SJSA1 (cell line): ENCODE measurements at regions not wholly inside any gene's neighbourhood (a gene's known extent, or its start where the extent isn't known, plus 50 kb on each side); places are given as distances from the start of the nearest gene placed in this dataset.

Source experiments
- DNase-seq, 2 experiments: peaks; one replicate each; pipeline ENCODE4 v3.0.0-alpha.2; 2015 to 2020; ENCODE audit warnings: low spot score in 2 of 2, low read depth in 1 of 2
- H3K27ac ChIP-seq: fragments of 250-450 bp; sonication (Bioruptor Pico); 2 replicates; pipeline ENCODE4 v1.5.1; 2020; ENCODE audit warnings: mild to moderate bottlenecking, moderate library complexity
- H3K27me3 ChIP-seq: fragments of 250-450 bp; sonication (Bioruptor Pico); replicated peaks from 2 replicates; pipeline ENCODE4 v1.5.1; 2020; ENCODE audit warnings: mild to moderate bottlenecking, moderate library complexity
- H3K36me3 ChIP-seq: fragments of 250-450 bp; sonication (Bioruptor Pico); 2 replicates; pipeline ENCODE4 v1.5.1; 2020; ENCODE audit warnings: mild to moderate bottlenecking
- H3K4me1 ChIP-seq: fragments of 250-450 bp; sonication (Bioruptor Pico); replicated peaks from 2 replicates; pipeline ENCODE4 v1.6.1; 2021; ENCODE audit warnings: mild to moderate bottlenecking
- H3K4me3 ChIP-seq: fragments of 250-450 bp; sonication (Bioruptor Pico); 2 replicates; pipeline ENCODE4 v1.5.1; 2020; ENCODE audit warnings: mild to moderate bottlenecking
- H3K9me3 ChIP-seq: fragments of 250-450 bp; sonication (Bioruptor Pico); replicated peaks from 2 replicates; pipeline ENCODE4 v1.5.1; 2020; ENCODE audit warnings: mild to moderate bottlenecking

DNA sequence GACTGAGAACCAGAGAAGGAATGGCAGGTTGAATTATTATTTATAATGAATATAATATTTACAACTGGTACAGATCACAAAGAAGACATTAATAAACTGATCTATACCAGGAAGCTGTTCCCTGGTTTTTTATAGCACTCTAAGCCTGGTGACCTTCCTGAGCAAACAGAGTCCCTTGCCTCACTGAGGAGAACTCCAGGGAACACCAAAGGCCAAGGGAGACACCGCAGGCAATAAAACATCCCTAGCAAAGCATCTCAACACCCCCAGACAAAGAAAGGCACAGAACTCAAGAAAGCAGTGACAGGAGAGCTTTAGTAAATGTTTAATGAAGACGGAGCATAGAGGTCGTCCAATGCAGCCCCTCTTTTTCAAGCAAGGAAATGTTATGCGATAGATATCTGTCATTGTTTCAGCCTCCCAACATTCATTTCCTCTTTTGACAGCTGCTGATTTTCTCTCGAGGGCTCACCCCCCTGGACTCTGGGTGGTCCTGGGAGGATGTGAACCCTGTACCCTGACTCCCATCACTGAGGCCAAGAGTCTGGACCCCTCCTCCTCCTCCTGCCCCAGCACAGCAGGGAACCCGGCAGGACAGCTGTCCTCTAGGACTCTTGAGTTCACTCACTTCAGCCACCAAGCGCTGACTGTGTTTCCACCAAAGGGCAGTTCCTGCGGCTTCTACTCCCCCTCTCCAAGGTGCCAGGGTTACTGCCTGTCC lies 342.5 kb upstream of the GATB start:
- H3K9me3 ChIP-seq: no peaks in the 10 kb centered on the region
- no peak overlapping the region for H3K27ac ChIP-seq
- peaks cover 20% of the 10 kb centered on the region for H3K4me1 ChIP-seq
- H3K4me3 ChIP-seq: no peak overlapping the region
- no peak for DNase-seq
- no peaks in the 10 kb centered on the region for H3K36me3 ChIP-seq
- no peaks in the 10 kb centered on the region for H3K27me3 ChIP-seq

DNA sequence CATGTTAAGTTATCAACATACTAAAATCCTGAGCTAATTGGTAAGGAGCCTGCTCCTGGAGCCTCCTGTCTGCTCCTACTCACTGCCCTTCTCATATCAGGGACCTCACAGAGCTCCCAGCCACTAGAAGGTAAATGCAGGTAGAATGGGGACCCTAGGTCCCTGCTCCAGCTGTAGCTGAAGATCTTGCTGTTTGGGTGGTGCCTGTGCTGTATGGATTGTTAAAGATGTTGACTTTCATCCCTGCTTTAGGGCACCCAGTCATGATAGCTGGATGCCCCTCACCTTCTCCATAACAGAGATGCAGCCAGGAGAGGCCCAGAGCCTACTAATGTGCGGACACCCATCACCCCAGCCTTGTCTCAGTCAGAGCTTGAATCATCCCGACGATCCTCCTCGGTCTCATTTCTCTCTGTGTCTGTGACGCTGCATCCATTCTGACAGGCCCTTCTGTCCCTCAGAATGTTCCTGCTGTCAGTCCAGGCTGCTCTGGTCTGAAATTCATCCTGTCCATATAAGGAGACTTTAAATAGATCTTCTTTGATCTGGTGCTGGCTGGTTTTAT lies 341.7 kb upstream of the GATB start:
- no peak overlapping the region for H3K27ac ChIP-seq
- H3K4me1 ChIP-seq: peaks cover 20% of the 10 kb centered on the region
- no peaks in the 10 kb centered on the region for H3K9me3 ChIP-seq
- no peak overlapping the region for H3K4me3 ChIP-seq
- H3K36me3 ChIP-seq: no peaks in the 10 kb centered on the region
- no peak for DNase-seq
- H3K27me3 ChIP-seq: no peaks in the 10 kb centered on the region

GRCh38 chr4:152101556-152102435 lies 341.0 kb upstream of the GATB start:
- no peaks in the 10 kb centered on the region for H3K36me3 ChIP-seq
- DNase-seq: peak in 1 of 2 experiments; percentile 40
- no peak overlapping the region for H3K27ac ChIP-seq
- no peak overlapping the region for H3K4me3 ChIP-seq
- no peaks in the 10 kb centered on the region for H3K27me3 ChIP-seq
- H3K4me1 ChIP-seq: peaks cover 18% of the 10 kb centered on the region
- H3K9me3 ChIP-seq: no peaks in the 10 kb centered on the region

DNA sequence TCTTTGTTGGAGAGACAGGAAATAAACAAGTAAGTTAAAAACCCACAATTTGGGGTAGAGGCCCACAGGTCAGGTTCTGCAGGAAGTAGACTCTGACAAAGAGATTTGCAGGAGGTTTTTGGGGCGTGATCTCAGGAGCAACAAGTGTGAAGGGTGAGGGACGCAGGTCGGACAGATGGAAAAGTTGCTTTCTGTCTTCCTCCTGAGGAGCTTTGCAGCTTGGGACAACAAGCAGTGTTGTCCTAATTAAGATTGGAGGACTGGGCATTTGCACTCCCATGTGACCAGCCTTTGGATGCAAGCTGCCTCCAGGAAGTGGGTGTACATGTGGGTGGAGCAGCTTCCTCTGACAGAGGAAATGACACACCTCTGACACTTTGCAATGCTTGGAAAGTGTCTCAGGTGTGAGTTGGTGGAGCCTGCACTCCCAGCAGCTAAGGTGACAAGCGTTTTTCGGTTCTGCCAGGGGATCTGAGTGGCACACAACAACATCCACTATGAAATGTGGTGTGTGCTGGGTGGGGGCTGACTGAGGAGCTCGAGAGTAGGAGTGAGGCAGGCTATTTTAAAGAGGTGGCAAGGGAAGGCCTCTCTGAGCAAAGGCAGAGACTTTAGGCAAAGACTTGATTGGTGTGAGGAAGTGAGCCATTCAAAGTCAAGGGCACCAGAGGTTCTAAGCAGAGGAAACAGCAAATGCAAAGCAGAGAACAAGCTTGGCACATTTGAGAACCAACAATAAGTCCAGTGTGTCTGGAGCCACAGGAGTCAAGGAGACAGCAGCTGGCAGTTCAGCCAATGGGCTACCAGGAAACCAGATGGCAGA lies 339.8 kb upstream of the GATB start:
- no peak overlapping the region for H3K4me3 ChIP-seq
- no peaks in the 10 kb centered on the region for H3K9me3 ChIP-seq
- H3K27ac ChIP-seq: no peak overlapping the region
- DNase-seq: no peak
- H3K4me1 ChIP-seq: peaks cover 9% of the 10 kb centered on the region
- H3K36me3 ChIP-seq: no peaks in the 10 kb centered on the region
- H3K27me3 ChIP-seq: no peaks in the 10 kb centered on the region

GRCh38 chr4:152099981-152100378 lies 339.2 kb upstream of the GATB start:
- peaks cover 6% of the 10 kb centered on the region for H3K4me1 ChIP-seq
- no peaks in the 10 kb centered on the region for H3K9me3 ChIP-seq
- no peaks in the 10 kb centered on the region for H3K36me3 ChIP-seq
- H3K27me3 ChIP-seq: no peaks in the 10 kb centered on the region
- H3K27ac ChIP-seq: no peak overlapping the region
- H3K4me3 ChIP-seq: no peak overlapping the region
- DNase-seq: no peak

DNA sequence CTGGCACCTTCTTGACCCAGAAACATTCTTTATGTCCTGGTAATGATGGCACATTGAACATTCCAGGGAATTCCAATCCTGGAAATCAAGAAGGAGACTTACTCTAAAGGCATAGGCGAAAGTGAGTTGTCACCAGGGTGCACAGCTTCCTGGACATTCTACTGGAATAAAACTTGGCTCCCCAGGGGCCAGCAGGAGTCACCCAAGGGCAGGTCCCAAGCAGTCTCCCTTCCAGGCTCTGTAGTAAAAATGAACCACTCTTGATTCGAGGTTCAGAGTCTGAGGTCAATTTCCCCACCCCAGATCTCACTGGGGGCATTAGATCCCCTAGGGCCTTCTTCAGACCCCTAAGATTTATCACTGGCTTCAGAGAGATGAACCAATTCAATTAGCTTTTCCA lies 338.7 kb upstream of the GATB start:
- no peaks in the 10 kb centered on the region for H3K9me3 ChIP-seq
- H3K36me3 ChIP-seq: no peaks in the 10 kb centered on the region
- H3K27ac ChIP-seq: no peak overlapping the region
- no peak for DNase-seq
- no peaks in the 10 kb centered on the region for H3K27me3 ChIP-seq
- H3K4me3 ChIP-seq: no peak overlapping the region
- peaks cover 6% of the 10 kb centered on the region for H3K4me1 ChIP-seq

DNA sequence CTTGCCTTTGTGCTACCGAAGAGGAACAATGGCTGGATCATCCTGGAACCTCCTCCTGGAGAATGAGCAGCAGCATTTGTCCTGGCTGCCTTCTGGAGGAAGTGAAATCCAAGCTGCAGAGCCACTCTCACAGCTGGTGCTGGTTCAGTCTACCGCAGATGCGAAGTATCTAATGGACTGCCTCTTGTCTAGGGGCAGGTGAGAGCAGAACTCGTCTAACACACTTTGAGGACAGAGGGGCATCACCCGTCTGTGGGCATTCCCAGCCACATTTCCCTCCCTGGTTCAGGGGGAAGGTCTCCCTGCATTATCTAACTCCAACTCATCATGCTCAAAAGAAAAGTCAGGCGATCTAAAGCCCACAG lies 338.2 kb upstream of the GATB start:
- peaks cover 6% of the 10 kb centered on the region for H3K4me1 ChIP-seq
- no peaks in the 10 kb centered on the region for H3K27me3 ChIP-seq
- DNase-seq: no peak
- no peaks in the 10 kb centered on the region for H3K9me3 ChIP-seq
- no peak overlapping the region for H3K4me3 ChIP-seq
- H3K27ac ChIP-seq: no peak overlapping the region
- H3K36me3 ChIP-seq: no peaks in the 10 kb centered on the region

DNA sequence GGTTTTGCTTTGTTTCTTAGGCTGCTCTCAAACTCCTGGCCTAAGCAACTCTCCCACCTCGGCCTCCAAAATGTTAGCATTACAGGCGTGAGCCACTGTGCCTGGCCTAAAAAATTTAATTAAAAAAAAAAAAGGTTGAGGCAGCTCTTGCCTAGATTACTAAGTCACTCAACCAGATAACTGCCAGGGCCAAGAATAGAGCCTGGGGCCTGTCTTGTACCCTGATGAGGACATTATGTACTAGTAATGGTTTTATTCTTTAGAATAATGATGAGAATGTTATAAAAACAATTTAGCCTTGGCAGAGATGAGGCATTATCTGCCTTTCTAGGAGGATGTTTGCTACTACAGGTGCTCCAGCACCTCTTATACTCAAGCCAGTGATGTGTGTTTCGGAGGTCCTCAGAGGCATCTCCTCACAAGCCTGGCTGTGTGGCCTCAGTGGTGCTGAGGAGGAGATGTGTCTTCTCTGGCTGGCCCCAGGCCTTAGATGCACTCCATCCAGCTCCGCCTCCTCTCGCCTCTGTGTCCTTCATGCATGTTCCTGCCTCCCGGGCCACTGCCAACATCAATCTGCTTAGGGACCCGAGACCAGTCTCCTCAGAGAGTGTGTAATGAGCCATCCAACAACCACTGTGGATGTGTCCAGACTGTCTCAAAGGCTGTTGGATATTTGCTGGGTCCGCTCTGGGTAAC lies 337.7 kb upstream of the GATB start:
- Histone ChIP-seq H3K4me3 (no peak overlapping the region), H3K4me1 (peaks cover 6% of the 10 kb centered on the region), H3K27me3 (no peaks in the 10 kb centered on the region), H3K27ac (no peak overlapping the region), H3K36me3 (no peaks in the 10 kb centered on the region), H3K9me3 (no peaks in the 10 kb centered on the region)
- no peak for DNase-seq

GRCh38 chr4:152097371-152097770 lies 336.6 kb upstream of the GATB start:
- Histone ChIP-seq H3K4me1 (peaks cover 3% of the 10 kb centered on the region), H3K36me3 (no peaks in the 10 kb centered on the region), H3K4me3 (no peak overlapping the region), H3K27ac (no peak overlapping the region), H3K9me3 (no peaks in the 10 kb centered on the region), H3K27me3 (no peaks in the 10 kb centered on the region)
- DNase-seq: no peak

- H3K4me3 ChIP-seq: no peak overlapping the region
- H3K4me1 ChIP-seq: no peaks in the 10 kb centered on the region
- no peak for DNase-seq
- no peaks in the 10 kb centered on the region for H3K9me3 ChIP-seq
- H3K27ac ChIP-seq: no peak overlapping the region
- no peaks in the 10 kb centered on the region for H3K27me3 ChIP-seq
- no peaks in the 10 kb centered on the region for H3K36me3 ChIP-seq
These were observed 334.9 kb upstream of the GATB start for GRCh38 chr4:152095701-152096070.

DNA sequence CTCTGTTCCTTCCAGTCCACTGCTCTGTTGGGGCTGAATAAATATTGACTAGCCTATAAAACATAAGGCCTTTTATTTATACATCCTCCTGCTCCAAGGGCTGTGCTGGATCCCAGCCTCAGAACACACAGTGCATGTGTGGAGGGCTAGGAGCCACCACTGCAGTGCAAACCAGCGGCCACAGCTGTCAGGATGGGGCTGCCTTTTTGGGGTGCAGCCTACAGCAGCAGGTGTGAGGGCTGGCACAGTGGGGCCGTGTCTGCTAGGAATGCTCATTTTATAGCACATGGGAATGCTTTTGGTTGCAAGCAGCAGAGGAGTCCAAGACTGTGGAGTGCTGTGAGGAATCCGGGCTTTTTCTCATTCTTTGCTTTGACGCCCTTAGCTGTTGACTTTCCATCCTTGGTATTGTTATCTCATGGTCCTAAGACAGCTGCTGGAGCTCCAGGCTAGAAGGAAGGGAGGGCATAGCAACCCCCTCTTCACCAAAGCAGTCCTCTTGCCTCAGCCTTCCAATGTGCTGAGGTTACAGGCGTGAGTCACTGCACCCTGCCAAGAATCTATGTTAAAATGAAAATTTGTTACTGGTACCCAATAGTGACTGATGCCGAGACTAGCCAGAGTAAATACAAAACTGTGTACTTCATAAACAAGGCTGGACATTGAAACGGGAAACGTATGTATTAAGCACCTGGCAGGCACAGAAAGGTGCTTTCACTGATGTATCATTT lies 334.3 kb upstream of the GATB start:
- no peak overlapping the region for H3K27ac ChIP-seq
- H3K4me1 ChIP-seq: no peaks in the 10 kb centered on the region
- H3K36me3 ChIP-seq: no peaks in the 10 kb centered on the region
- no peaks in the 10 kb centered on the region for H3K9me3 ChIP-seq
- no peak overlapping the region for H3K4me3 ChIP-seq
- H3K27me3 ChIP-seq: no peaks in the 10 kb centered on the region
- DNase-seq: no peak

DNA sequence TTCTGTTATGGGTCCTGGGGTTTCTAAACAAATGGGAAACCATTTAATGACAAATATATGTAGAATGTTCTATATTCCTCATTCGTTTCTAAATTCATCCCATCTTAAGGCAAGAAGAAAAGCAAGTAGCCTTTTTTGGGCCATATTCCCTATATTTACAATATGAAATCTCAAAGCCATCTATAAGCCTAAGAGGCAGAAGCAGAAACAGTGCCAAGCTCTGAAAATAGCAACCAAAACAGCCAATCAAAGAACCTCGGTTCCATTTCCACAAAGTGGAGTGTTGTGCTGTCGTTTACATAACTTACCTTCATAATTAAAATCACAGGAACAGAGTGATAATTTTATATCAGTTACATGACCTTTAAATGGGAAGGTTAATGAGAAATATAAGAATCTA lies 330.6 kb upstream of the GATB start:
- no peak overlapping the region for H3K4me3 ChIP-seq
- H3K36me3 ChIP-seq: no peaks in the 10 kb centered on the region
- DNase-seq: no peak
- H3K27ac ChIP-seq: no peak overlapping the region
- H3K27me3 ChIP-seq: no peaks in the 10 kb centered on the region
- no peaks in the 10 kb centered on the region for H3K9me3 ChIP-seq
- no peaks in the 10 kb centered on the region for H3K4me1 ChIP-seq

DNA sequence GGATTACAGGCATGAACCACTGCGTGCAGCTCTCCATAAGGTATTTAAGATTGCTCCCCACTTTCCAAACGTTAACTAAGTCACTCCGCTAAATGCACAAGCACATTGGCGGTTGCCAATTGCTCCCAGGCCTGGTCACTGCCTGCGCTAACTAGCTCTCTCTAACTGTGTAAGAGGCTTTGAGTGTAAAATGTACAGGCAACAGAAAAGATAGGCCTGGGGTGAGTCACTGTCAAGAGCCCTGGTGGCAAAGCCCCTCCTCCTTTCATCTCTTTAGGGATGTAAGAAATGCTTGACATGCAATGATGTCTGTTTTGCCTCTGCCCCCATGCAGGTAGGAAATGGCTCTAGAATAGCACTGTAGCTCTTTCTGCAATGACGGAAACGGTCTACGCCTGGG lies 329.7 kb upstream of the GATB start:
- no peaks in the 10 kb centered on the region for H3K36me3 ChIP-seq
- no peak overlapping the region for H3K27ac ChIP-seq
- H3K27me3 ChIP-seq: no peaks in the 10 kb centered on the region
- no peak overlapping the region for H3K4me3 ChIP-seq
- no peaks in the 10 kb centered on the region for H3K4me1 ChIP-seq
- H3K9me3 ChIP-seq: no peaks in the 10 kb centered on the region
- DNase-seq: no peak
